ENCODE measurements at regions not wholly inside any gene's neighbourhood (a gene's known extent, or its start where the extent isn't known, plus 50 kb on each side); places are given as distances from the start of the nearest gene placed in this dataset.

- POLR2A ChIA-PET: no interaction called here
- Histone ChIP-seq H3K27me3 (replicated peaks in 1 of 4; ENCODE audit: control extremely low read depth in 1 of 4, control insufficient read depth in 3 of 4, insufficient read depth in 4 of 4, low read length in 3 of 4) (peaks cover 0 to 4% (median 0%) of the 10 kb centered on the region in 4 experiments), H4K20me1 (ENCODE audit: control insufficient read depth, insufficient read depth, low read length, poor library complexity, severe bottlenecking) (no peaks in the 10 kb centered on the region), H3K79me2 (ENCODE audit: control insufficient read depth, insufficient read depth, low read length) (no peaks in the 10 kb centered on the region), H2AFZ (ENCODE audit: insufficient read depth, low read depth, low read length, poor library complexity, severe bottlenecking) (no peak overlapping the region), H3K4me1 (ENCODE audit: control insufficient read depth in 2 of 2, insufficient read depth in 2 of 2, low read length in 2 of 2) (no peaks in the 10 kb centered on the region), H3K4me2 (replicated peaks; ENCODE audit: low read depth, low read length, poor library complexity, severe bottlenecking) (no peak overlapping the region), H3K36me3 (replicated peaks in 1 of 2; ENCODE audit: control extremely low read depth in 1 of 2, control insufficient read depth in 1 of 2, extremely low read depth in 1 of 2, insufficient read depth in 2 of 2, low read length in 1 of 2) (no peaks in the 10 kb centered on the region), H3K9ac (ENCODE audit: low read length) (no peak overlapping the region), H3K4me3 (ENCODE audit: control extremely low read depth in 1 of 5, extremely low read depth in 1 of 5, insufficient read depth in 1 of 5, low read depth in 2 of 5, low read length in 4 of 5) (no peak overlapping the region), H3K9me3 (ENCODE audit: control extremely low read depth in 1 of 3, control insufficient read depth in 2 of 3, insufficient read depth in 1 of 3, low read length in 2 of 3) (no peaks in the 10 kb centered on the region), H3K27ac (ENCODE audit: low read length in 2 of 2) (no peak overlapping the region)
- 67% methylated on average over 2 of the region's 2 CpGs for WGBS (ENCODE audit: insufficient coverage)
- ATAC-seq (ENCODE audit: low read depth) (no peak), DNase-seq (no peak)
- CTCF ChIA-PET: no interaction called here
- no peak for TF ChIP-seq EZH2 (IDR thresholded peaks at IDR 0.05; ENCODE audit: borderline replicate concordance, insufficient read depth, low read depth, low read length, poor library complexity, severe bottlenecking)
- TF ChIP-seq, protein P1, sequence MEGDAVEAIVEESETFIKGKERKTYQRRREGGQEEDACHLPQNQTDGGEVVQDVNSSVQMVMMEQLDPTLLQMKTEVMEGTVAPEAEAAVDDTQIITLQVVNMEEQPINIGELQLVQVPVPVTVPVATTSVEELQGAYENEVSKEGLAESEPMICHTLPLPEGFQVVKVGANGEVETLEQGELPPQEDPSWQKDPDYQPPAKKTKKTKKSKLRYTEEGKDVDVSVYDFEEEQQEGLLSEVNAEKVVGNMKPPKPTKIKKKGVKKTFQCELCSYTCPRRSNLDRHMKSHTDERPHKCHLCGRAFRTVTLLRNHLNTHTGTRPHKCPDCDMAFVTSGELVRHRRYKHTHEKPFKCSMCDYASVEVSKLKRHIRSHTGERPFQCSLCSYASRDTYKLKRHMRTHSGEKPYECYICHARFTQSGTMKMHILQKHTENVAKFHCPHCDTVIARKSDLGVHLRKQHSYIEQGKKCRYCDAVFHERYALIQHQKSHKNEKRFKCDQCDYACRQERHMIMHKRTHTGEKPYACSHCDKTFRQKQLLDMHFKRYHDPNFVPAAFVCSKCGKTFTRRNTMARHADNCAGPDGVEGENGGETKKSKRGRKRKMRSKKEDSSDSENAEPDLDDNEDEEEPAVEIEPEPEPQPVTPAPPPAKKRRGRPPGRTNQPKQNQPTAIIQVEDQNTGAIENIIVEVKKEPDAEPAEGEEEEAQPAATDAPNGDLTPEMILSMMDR (IDR thresholded peaks at IDR 0.05): no peak
- H3K27me3 Mint-ChIP-seq: peaks cover 13% of the 10 kb centered on the region
- no peaks in the 10 kb centered on the region for H3K9me3 Mint-ChIP-seq (ENCODE audit: insufficient read depth)
- no peak overlapping the region for H3K27ac Mint-ChIP-seq
- no peak overlapping the region for H3K4me3 Mint-ChIP-seq
- intact Hi-C loops (cut with micrococcal nuclease): no loop called here
- no peaks in the 10 kb centered on the region for H3K4me1 Mint-ChIP-seq
Measured at GRCh38 chr1:47579809-47580208, 142.0 kb downstream of the FOXD2 start.

DNA sequence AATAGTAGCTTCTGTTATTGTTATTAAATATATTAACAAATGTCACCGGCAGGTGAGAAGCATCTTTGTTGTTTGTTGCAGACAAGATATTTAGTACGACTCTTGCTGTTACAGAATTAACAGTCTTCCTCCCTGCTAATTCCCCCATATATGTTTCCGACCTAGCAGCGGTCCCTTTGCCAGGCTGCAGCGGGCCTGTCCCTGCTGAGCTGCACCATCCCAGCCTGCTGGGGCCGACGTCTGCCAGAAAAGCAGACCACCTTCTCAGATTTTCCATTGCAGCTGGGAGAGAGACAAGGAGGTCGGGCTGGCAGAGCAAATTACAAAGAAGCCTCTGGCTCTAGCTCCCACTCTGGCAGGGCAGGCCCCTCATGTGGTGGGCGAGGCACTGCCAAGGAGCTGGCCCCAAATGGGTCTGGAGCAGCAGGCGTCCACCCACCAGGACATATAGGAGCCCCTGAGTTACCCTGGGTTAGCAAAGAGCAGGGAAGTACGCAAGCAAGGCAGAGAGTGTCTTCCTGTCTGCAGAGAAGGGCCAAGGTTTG is 142.7 kb downstream of the FOXD2 start:
- H3K4me3 ChIP-seq (ENCODE audit: control extremely low read depth in 1 of 5, extremely low read depth in 1 of 5, insufficient read depth in 1 of 5, low read depth in 2 of 5, low read length in 4 of 5): no peak overlapping the region
- H3K27ac ChIP-seq (ENCODE audit: low read length in 2 of 2): no peak overlapping the region
- H3K9me3 ChIP-seq (ENCODE audit: control extremely low read depth in 1 of 3, control insufficient read depth in 2 of 3, insufficient read depth in 1 of 3, low read length in 2 of 3): no peaks in the 10 kb centered on the region
- no peak overlapping the region for H3K4me2 ChIP-seq (replicated peaks; ENCODE audit: low read depth, low read length, poor library complexity, severe bottlenecking)
- no peak for TF ChIP-seq EZH2 (IDR thresholded peaks at IDR 0.05; ENCODE audit: borderline replicate concordance, insufficient read depth, low read depth, low read length, poor library complexity, severe bottlenecking)
- TF ChIP-seq, protein P1 (IDR thresholded peaks at IDR 0.05): no peak
- H3K79me2 ChIP-seq (ENCODE audit: control insufficient read depth, insufficient read depth, low read length): no peaks in the 10 kb centered on the region
- DNase-seq (no peak), ATAC-seq (ENCODE audit: low read depth) (no peak)
- H3K4me1 ChIP-seq (ENCODE audit: control insufficient read depth in 2 of 2, insufficient read depth in 2 of 2, low read length in 2 of 2): no peaks in the 10 kb centered on the region
- Mint-ChIP-seq H3K4me1 (no peaks in the 10 kb centered on the region), H3K27me3 (peaks cover 17% of the 10 kb centered on the region), H3K9me3 (ENCODE audit: insufficient read depth) (no peaks in the 10 kb centered on the region), H3K4me3 (no peak overlapping the region), H3K27ac (no peak overlapping the region)
- ChIA-PET POLR2A (no interaction called here), CTCF (no interaction called here)
- intact Hi-C loops (cut with micrococcal nuclease): no loop called here
- no peak overlapping the region for H3K9ac ChIP-seq (ENCODE audit: low read length)
- peaks cover 0 to 4% (median 0%) of the 10 kb centered on the region in 4 experiments for H3K27me3 ChIP-seq (replicated peaks in 1 of 4; ENCODE audit: control extremely low read depth in 1 of 4, control insufficient read depth in 3 of 4, insufficient read depth in 4 of 4, low read length in 3 of 4)
- no peaks in the 10 kb centered on the region for H3K36me3 ChIP-seq (replicated peaks in 1 of 2; ENCODE audit: control extremely low read depth in 1 of 2, control insufficient read depth in 1 of 2, extremely low read depth in 1 of 2, insufficient read depth in 2 of 2, low read length in 1 of 2)
- no peaks in the 10 kb centered on the region for H4K20me1 ChIP-seq (ENCODE audit: control insufficient read depth, insufficient read depth, low read length, poor library complexity, severe bottlenecking)
- 94% methylated on average over 9 of the region's 11 CpGs for WGBS (ENCODE audit: insufficient coverage)
- no peak overlapping the region for H2AFZ ChIP-seq (ENCODE audit: insufficient read depth, low read depth, low read length, poor library complexity, severe bottlenecking)

Measured in B cell (primary cell).